ENCODE measurements at regions not wholly inside any gene's neighbourhood (a gene's known extent, or its start where the extent isn't known, plus 50 kb on each side); places are given as distances from the start of the nearest gene placed in this dataset.

- no peak for DNase-seq
- 5 to 30% methylated on average over 1 of the region's 1 CpG for WGBS, 2 donors
- no peaks in the 10 kb centered on the region for H3K27me3 ChIP-seq
- no peak overlapping the region for H3K4me3 ChIP-seq
- no peak overlapping the region for H3K27ac ChIP-seq
- TF ChIP-seq POLR2A (IDR thresholded peaks at IDR 0.05) (no peak), CTCF (IDR thresholded peaks at IDR 0.05) (no peak)
- no peaks in the 10 kb centered on the region for H3K36me3 ChIP-seq
- H3K9me3 ChIP-seq: no peaks in the 10 kb centered on the region
- intact Hi-C loops (cut with DNase I): no loop called here
- H3K4me1 ChIP-seq: no peaks in the 10 kb centered on the region
Measured at GRCh38 chr2:123366239-123366837, 658.7 kb upstream of the CNTNAP5 start.

GRCh38 chr2:123370186-123370585 lies 654.9 kb upstream of the CNTNAP5 start:
- no peak for DNase-seq
- H3K9me3 ChIP-seq: no peaks in the 10 kb centered on the region
- no peak overlapping the region for H3K27ac ChIP-seq
- H3K27me3 ChIP-seq: no peaks in the 10 kb centered on the region
- TF ChIP-seq CTCF (IDR thresholded peaks at IDR 0.05) (no peak), POLR2A (IDR thresholded peaks at IDR 0.05) (no peak)
- no peaks in the 10 kb centered on the region for H3K36me3 ChIP-seq
- no peaks in the 10 kb centered on the region for H3K4me1 ChIP-seq
- no peak overlapping the region for H3K4me3 ChIP-seq
- intact Hi-C loops (cut with DNase I): no loop called here

GRCh38 chr2:123371535-123371934 lies 653.6 kb upstream of the CNTNAP5 start:
- Histone ChIP-seq H3K27ac (no peak overlapping the region), H3K36me3 (no peaks in the 10 kb centered on the region), H3K4me3 (no peak overlapping the region), H3K9me3 (no peaks in the 10 kb centered on the region), H3K4me1 (no peaks in the 10 kb centered on the region), H3K27me3 (no peaks in the 10 kb centered on the region)
- TF ChIP-seq CTCF (IDR thresholded peaks at IDR 0.05) (no peak), POLR2A (IDR thresholded peaks at IDR 0.05) (no peak)
- WGBS, 2 donors: 55 to 69% methylated on average over 3 of the region's 3 CpGs
- intact Hi-C loops (cut with DNase I): no loop called here
- no peak for DNase-seq

GRCh38 chr2:123380370-123380935 lies 644.6 kb upstream of the CNTNAP5 start:
- intact Hi-C loops (cut with DNase I): no loop called here
- H3K27me3 ChIP-seq: no peaks in the 10 kb centered on the region
- WGBS, 2 donors: 53 to 78% methylated on average over 6 to 8 of the region's 8 CpGs
- no peaks in the 10 kb centered on the region for H3K4me1 ChIP-seq
- no peak for TF ChIP-seq POLR2A (IDR thresholded peaks at IDR 0.05)
- no peak for TF ChIP-seq CTCF (IDR thresholded peaks at IDR 0.05)
- no peak for DNase-seq
- no peaks in the 10 kb centered on the region for H3K36me3 ChIP-seq
- H3K9me3 ChIP-seq: no peaks in the 10 kb centered on the region
- H3K27ac ChIP-seq: no peak overlapping the region
- no peak overlapping the region for H3K4me3 ChIP-seq

- TF ChIP-seq POLR2A (IDR thresholded peaks at IDR 0.05) (no peak), CTCF (IDR thresholded peaks at IDR 0.05) (no peak)
- Histone ChIP-seq H3K36me3 (no peaks in the 10 kb centered on the region), H3K4me1 (no peaks in the 10 kb centered on the region), H3K4me3 (no peak overlapping the region), H3K27me3 (no peaks in the 10 kb centered on the region), H3K27ac (no peak overlapping the region), H3K9me3 (no peaks in the 10 kb centered on the region)
- intact Hi-C loops (cut with DNase I): no loop called here
- WGBS, 2 donors: 66 to 70% methylated on average over 2 of the region's 2 CpGs
- DNase-seq: no peak
Measured at GRCh38 chr2:123415678-123416077, 609.4 kb upstream of the CNTNAP5 start.

Measured in esophagus squamous epithelium (tissue), 5 donors.